SW480 (cell line): ENCODE measurements at regions not wholly inside any gene's neighbourhood (a gene's known extent, or its start where the extent isn't known, plus 50 kb on each side); places are given as distances from the start of the nearest gene placed in this dataset.
"Not testable (repeated sequence)": the region's sequence is repeated elsewhere in the genome, so short reads cannot be mapped to it uniquely, and the experiment has no call there.

Source experiments
- DNase-seq: peaks from one replicate; pipeline ENCODE4 v3.0.0-alpha.2; 2016; ENCODE audit warnings: low spot score

- DNase-seq, result no peak
Observed at GRCh38 chr7:149604521-149604920, 106.9 kb upstream of the ZNF746 start.

DNA sequence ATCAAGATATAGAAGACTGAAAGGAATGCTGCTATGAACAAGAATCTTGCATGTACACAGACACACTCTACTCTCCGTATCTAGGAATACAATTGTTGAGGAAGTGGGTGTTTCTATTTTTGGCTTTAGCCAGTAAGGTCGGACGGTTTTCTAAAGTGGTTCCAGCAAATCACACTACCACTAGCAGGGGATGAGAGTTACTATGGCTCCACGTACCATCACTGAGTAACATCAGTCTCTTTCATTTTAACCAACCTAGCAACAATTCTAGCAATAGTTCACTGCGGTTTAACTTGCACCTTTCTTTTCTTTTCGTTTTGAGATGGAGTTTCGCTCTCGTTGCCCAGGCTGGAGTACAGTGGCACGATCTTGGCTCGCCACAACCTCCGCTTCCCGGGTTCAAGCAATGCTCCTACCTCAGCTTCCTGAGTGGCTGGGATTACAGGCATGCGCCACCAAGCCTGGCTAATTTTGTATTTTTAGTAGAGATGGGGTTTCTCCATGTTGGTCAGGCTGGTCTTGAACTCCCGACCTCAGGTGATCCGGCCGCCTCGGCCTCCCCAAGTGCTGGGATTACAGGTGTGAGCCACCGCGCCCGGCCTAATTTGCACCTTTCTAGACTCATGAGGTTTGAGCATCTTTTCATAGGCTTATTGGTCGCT is 103.2 kb upstream of the ZNF746 start:
- not testable (repeated sequence) for DNase-seq

DNA sequence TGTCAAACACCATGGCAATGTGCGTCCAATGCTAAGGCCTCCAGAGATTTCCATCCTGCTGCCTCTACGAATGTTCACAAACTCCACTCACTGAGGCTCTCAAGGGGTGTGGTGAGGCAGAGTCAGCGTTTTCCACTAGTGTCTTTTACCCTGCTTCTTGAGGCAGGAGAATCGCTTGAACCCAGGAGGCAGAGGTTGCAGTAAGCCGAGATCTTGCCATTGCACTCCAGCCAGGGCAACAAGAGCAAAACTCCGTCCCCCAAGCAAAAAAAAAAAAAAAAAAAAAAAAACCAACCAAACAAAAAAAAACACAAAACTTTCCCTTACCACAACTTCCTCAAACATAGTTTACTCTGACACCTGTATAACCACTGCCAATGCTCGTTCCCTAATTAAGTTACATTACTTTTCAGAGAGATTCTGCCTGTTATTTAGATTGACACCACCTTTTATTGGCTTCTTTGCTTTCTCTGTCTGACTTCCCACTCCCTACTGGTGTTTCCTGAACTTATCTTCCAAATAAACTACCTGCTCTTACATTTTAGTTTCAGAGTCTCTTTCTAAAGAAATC is 102.1 kb upstream of the ZNF746 start:
- DNase-seq, result no peak

GRCh38 chr7:149598721-149599308 is 101.2 kb upstream of the ZNF746 start:
- DNase-seq, result peak; percentile 24

GRCh38 chr7:149597789-149598188 is 100.2 kb upstream of the ZNF746 start:
- not testable (repeated sequence) for DNase-seq

GRCh38 chr7:149595541-149595940 is 97.9 kb upstream of the ZNF746 start:
- no peak for DNase-seq

GRCh38 chr7:149595078-149595477 is 97.5 kb upstream of the ZNF746 start:
- no peak for DNase-seq

DNA sequence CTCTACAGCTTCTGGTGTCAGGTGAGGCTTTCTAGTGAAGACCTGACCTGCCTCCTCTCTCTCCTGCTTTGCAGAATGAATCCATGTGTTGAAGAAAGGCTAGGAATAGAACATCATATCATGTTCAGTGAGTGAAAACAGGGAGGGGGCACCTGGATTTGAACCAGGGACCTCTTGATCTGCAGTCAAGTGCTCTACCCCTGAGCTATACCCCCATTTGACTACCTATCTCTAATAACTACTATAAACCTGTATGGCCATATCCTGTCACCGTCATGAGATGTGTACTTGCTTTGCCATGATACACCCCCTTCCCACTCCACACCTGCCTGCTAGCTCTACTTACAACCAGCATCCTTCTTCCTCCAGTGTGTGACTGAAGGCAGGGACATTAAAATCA is 91.3 kb upstream of the ZNF746 start:
- DNase-seq, result no peak

GRCh38 chr7:149586646-149587645 is 89.3 kb upstream of the ZNF746 start:
- DNase-seq, result no peak

GRCh38 chr7:149584530-149584929 is 86.9 kb upstream of the ZNF746 start:
- DNase-seq, result no peak

DNA sequence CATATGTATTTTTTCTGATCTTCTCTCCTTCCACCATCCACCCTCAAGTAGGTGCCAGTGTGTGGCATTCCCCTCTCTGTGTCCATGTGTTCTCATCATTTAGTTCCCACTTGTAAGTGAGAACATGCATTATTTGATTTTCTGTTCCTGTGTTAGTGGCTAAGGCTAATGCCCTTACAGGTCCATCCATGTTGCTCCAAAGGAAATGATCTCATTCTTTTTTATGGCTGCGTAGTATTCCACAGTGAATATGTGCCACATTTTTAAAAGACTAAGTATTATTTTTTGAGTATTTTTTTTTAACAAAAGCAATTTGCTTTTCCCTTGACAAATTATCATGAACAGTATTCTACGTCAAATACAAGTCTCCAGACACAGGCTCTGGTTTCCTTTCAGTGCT is 86.4 kb upstream of the ZNF746 start:
- DNase-seq, result no peak

- DNase-seq, result no peak
Observed at GRCh38 chr7:149580328-149580727, 82.7 kb upstream of the ZNF746 start.

GRCh38 chr7:149579365-149579764 is 81.8 kb upstream of the ZNF746 start:
- DNase-seq, result not testable (repeated sequence)

DNA sequence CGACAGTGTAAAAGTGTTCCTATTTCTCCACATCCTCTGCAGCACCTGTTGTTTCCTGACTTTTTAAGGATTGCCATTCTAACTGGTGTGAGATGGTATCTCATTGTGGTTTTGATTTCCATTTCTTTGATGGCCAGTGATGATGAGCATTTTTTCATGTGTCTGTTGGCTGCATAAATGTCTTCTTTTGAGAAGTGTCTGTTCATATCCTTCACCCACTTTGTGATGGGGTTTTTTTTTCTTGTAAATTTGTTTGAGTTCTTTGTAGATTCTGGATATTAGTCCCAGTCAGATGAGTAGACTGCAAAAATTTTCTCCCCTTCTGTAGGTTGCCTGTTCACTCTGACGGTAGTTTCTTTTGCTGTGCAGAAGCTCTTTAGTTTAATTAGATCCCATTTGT is 76.8 kb upstream of the ZNF746 start:
- DNase-seq, result not testable (repeated sequence)

DNA sequence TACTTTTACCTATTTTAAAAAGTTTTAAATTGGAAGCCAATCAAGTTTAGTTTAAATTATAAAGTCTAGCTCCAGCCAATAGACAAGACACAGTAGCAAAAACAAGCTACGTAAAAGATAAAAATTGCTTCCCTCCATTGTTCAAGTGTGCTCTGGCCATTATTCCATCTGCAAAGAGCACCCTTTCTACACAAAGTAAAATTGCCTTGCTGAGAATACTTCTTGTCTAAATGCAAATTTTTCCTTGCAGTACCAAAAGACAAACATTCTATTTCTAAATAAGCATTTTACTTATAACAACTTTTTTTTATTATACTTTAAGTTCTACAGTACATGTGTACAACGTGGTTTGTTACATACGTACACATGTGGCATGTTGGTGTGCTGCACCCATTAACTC is 75.9 kb upstream of the ZNF746 start:
- DNase-seq, result no peak

DNA sequence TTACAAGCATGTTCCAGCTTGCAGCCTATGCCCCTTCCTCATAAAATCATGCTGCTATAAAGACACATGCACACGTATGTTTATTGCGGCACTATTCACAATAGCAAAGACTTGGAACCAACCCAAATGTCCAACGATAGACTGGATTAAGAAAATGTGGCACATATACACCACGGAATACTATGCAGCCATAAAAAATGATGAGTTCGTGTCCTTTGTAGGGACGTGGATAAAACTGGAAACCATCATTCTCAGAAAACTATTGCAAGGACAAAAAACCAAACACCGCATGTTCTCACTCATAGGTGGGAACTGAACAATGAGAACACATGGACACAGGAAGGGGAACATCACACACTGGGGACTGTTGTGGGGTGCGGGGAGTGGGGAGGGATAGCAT is 75.3 kb upstream of the ZNF746 start:
- not testable (repeated sequence) for DNase-seq

- DNase-seq, result no peak
Observed at GRCh38 chr7:149570784-149571183, 73.2 kb upstream of the ZNF746 start.

DNA sequence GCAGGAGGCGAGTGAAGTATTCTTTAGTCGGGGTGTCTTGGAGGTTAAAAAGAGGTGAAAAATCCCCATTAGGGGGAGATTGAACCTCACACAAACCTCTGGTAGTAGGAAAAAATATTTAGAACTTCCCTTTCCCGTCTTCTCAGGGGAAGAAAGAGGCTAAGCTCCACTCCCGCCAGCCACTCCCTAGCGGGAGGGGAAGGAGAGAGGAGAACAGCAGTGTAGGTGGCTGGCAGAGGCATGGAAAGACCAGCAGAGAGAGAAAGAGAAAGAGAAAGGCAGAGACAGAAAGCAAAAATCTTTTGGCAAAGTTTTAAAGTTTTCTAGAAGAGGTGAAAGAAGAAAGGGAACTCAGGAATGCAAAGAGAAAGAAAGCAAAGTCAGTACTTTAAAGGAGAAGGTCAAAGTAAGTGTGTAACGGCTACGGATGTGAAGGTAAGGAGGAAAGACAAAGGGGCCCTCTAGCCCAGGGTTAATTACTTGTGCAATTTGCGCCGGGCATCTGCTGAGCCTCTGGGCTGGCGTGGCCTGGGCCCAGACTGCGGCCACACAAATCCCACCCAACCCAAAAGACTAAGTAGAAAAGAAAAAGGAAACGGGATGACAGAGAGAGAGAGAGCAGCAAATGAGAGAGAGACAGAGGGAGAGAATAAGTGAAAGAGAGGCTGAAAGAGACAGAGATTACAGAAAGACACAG is 72.3 kb upstream of the ZNF746 start:
- DNase-seq, result no peak

GRCh38 chr7:149569025-149569725 is 71.6 kb upstream of the ZNF746 start:
- DNase-seq, result no peak

- no peak for DNase-seq
Observed at GRCh38 chr7:149568218-149568617, 70.6 kb upstream of the ZNF746 start.

DNA sequence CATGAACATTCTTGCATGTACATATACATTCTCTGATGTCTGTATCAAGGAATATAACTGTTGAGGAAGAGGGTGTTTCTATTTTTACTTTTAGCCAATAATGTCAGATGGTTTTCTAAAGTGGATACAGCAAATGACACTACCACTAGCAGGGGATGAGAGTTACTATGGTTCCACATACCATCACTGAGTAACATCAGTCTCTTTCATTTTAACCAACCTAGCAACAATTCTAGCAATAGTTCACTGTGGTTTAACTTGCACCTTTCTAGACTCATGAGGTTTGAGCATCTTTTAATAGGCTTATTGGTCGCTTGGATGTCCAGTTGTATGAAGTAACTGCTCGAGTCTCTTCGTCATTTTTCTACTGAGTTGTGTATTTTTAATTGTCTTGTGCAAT is 68.5 kb upstream of the ZNF746 start:
- no peak for DNase-seq

DNA sequence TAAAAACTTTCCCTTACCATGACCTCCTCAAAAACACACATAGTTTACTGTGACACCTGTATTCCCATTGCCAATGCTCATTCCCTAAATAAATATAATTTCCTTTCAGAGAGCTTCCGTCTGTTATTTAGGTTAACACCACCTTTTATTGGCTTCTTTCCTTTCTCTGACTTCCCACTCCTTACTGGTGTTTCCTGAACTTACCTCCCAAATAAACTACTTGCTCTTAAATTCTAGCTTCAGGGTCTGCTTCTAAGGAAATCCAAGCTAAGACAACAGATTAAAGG is 67.4 kb upstream of the ZNF746 start:
- DNase-seq, result no peak
